ENCODE measurements at regions not wholly inside any gene's neighbourhood (a gene's known extent, or its start where the extent isn't known, plus 50 kb on each side); places are given as distances from the start of the nearest gene placed in this dataset.
"Not testable (repeated sequence)": the region's sequence is repeated elsewhere in the genome, so short reads cannot be mapped to it uniquely, and the experiment has no call there.

- DNase-seq, result not testable (repeated sequence)
These were observed 264.0 kb downstream of the SMARCA2 start for GRCh38 chr9:2279138-2279537.

DNA sequence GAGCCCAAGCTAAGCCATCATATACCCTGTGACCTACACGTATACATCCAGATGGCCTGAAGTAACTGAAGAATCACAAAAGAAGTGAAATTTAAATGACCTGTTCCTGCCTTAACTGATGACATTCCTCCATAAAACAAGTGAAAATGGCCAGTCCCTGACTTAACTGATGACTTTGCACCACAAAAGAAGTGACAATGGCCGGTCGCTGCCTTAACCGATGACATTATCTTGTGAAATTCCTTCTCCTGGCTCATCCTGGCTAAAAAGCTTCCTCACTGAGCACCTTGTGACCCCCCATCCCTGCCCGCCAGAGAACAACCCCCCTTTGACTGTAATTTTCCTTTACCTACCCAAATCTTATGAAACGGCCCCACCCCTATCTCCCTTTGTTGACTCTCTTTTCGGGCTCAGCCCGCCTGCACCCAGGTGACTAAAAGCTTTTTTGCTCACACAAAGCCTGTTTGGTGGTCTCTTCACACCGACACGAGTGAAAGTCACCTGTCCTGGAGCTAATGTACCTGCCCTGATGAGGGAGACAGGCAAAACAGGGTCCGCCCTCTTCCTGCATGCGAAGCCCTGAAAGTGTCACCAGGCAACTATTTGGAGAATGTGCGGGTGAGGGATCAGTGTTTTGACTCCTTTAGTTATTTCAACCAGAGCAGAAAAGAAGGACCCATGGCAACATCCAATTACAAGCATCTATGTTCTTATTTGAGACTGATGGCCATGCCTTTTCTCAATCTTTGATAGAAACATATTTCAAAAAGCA is 266.1 kb downstream of the SMARCA2 start:
- no peak for DNase-seq

DNA sequence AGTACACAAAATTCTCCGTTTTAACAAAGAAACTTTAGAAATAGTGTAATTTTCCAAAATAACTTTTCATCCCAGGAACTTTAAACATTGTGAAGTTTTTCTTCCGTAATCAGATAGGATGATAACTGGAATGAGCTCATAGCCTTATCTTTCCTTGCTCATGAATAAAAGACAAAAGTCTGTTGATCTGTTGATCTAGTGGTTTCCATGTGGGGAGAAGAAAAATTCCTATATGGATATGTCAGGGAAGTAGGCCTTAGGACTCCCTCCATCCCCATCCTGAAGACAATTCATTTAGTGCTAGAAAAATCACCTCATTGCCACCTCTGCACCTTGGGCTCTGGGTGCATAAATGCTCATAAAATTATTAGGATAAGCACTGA is 266.6 kb downstream of the SMARCA2 start:
- DNase-seq, result no peak

- no peak for DNase-seq
These were observed 269.6 kb downstream of the SMARCA2 start for GRCh38 chr9:2284770-2285169.

- no peak for DNase-seq
These were observed 270.5 kb downstream of the SMARCA2 start for GRCh38 chr9:2285416-2286332.

GRCh38 chr9:2286333-2286705 is 271.2 kb downstream of the SMARCA2 start:
- DNase-seq, result no peak

- DNase-seq, result peak; percentile 59
These were observed 271.8 kb downstream of the SMARCA2 start for GRCh38 chr9:2286825-2287455.

DNA sequence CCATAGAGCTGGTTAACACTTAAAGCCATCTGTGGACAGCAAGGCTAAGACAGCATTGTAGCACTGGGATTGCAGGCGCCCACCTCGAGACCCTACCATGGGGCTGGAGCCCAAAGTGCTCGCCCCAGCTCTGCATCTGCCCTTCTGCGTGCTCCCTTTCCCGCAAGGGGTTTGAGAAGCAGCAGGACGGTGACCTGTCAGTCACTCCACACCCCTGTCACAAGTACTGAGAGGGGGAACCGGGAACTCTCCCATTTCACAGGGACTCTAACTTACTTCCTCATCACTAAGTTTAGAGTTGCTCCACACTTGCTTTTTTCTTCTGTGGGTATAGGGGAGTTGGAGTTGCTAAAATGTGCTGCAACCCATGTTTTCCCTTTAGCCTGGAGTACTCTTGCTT is 273.2 kb downstream of the SMARCA2 start:
- no peak for DNase-seq

- peak; percentile 21 for DNase-seq
These were observed 274.1 kb downstream of the SMARCA2 start for GRCh38 chr9:2289263-2289662.

- DNase-seq, result peak; percentile 51
These were observed 275.2 kb downstream of the SMARCA2 start for GRCh38 chr9:2290382-2290781.

GRCh38 chr9:2291980-2292704 is 277.0 kb downstream of the SMARCA2 start:
- DNase-seq, result peak; percentile 98

DNA sequence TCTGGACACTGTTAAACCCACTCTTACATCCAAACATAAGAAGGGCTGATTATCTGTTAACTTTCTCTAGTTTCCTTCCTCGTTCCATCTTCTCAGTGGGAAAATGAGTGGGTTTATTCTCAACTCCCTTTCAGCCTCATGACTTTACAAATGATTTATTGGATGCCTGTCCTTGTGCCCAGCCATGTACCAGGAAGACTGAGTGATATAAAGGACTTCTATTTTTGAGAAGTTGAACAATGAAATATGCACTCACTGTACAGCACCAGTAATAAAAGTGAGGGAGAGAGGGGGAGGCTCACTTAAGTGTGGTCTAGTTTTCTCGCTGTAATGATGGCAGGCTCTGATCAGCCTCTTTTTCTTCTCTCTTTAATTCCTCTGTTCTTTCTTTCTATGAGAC is 277.6 kb downstream of the SMARCA2 start:
- DNase-seq, result no peak

DNA sequence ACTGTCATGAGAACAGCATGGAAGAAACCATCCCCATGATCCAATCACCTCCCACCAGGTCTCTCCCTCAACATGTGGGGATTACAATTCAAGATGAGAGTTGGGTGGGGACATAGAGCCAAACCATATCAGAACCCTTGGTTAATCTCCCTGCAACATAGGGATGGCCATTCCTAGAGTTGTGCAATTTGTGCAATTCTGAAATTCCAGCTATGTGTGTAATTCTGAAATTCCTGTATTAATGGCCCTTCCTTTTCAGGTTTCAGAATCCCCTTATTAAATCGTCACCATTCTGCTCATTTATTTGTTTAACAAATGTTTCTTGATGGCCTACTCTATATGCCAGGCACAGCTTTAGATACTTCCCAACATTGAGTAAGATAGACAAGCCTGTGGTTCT is 282.6 kb downstream of the SMARCA2 start:
- no peak for DNase-seq

GRCh38 chr9:2298217-2298616 is 283.1 kb downstream of the SMARCA2 start:
- DNase-seq, result peak; percentile 27

GRCh38 chr9:2299156-2299842 is 284.2 kb downstream of the SMARCA2 start:
- peak; percentile 86 for DNase-seq

DNA sequence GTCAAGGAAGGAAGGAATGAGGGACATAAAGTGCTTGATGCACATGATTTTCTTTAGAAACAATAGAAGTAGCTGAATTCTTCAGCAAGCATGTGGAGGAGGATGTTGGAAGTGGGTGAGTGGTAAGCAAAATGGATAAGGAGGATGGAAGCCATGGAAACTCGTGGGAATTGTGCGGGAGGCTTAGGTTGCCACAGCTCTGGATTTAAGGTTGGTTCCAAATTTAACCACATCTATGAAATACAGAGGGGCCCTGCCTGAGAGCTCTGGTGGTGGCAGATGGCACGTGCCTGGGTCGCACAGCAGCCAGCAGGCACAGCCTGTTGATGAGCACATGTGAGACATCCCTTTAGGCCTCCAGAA is 284.7 kb downstream of the SMARCA2 start:
- DNase-seq, result no peak

DNA sequence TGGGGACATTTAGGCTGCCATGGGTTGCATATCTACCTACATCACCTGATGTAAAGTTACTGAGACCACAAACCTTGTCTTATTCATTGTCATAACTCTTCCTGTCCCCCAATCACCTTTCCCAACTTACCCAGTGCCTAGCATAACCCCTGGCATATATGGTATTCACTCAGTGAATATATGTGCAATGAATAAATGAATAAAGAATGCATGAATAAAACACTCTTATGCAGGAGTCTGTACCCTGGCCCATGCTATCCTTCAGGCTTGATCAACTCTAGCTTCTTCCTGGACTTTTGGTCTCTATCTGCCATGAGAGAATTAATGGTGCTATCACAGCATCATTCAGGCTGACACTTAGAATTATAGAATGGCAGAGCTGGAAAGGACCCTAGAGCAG is 285.2 kb downstream of the SMARCA2 start:
- DNase-seq, result no peak

DNA sequence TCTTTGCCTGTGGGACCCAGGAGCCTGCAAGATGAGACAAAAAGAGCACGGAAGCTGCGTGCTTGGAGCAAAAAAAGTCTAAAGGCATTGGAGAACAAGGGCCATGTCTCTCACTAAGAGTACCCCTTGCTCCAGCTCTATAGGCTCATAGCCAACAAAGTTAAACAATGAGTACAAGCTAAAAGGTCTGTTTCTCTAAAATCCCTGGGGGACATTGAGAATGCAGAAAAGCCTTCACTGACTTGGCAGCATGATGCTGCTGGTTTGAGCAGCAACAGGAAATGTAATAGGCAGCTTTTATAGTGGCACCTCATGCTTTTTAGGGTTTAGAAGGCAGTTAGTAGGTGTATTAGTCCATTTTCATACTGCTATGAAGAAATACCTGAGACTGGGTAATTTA is 287.5 kb downstream of the SMARCA2 start:
- DNase-seq, result no peak

- no peak for DNase-seq
These were observed 287.9 kb downstream of the SMARCA2 start for GRCh38 chr9:2303056-2303455.

GRCh38 chr9:2307480-2307879 is 292.3 kb downstream of the SMARCA2 start:
- no peak for DNase-seq

DNA sequence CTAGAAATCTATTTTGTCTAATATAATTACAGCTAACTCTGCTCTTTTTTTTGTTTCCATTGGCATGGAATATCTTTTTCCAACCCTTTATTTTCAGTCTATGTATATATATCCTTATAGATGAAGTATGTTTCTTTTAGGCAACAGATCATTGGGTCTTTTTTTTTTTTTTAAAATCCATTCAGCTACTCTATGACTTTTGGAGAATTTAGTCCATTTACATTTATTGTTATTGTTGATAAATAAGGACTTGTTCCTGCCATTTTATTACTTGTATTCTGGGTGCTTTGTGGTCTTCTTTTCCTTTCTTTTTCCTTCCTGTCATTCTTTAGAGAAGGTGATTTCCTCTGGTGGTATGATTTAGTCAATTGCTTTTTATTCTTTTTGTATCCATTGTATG is 296.8 kb downstream of the SMARCA2 start:
- no peak for DNase-seq

- no peak for DNase-seq
These were observed 298.4 kb downstream of the SMARCA2 start for GRCh38 chr9:2313512-2313911.

All from DMS79 treated with DMSO at 0.1 percent for 48 hours (cell line).